ENCODE measurements at regions not wholly inside any gene's neighbourhood (a gene's known extent, or its start where the extent isn't known, plus 50 kb on each side); places are given as distances from the start of the nearest gene placed in this dataset.

GRCh38 chr3:107916171-107916570, 174.7 kb downstream of the CD47 start:
- POLR2A ChIA-PET, result no interaction called here
- H3K4me1 ChIP-seq (ENCODE audit: control insufficient read depth, insufficient read depth, low read length), result no peaks in the 10 kb centered on the region
- H3K27ac ChIP-seq (ENCODE audit: low read length), result no peak overlapping the region
- no TSS peak for BruUV-seq (replicated peaks)
- CTCF ChIA-PET, result no interaction called here
- H3K9me3 ChIP-seq (ENCODE audit: control insufficient read depth, insufficient read depth, low read depth, low read length), result no peaks in the 10 kb centered on the region
- in situ Hi-C loops (cut with HindIII; ENCODE audit: low pct_unique_long_range_greater_than_20kb, low sequenced_read_pairs) (no loop called here), intact Hi-C loops (cut with micrococcal nuclease; ENCODE audit: unreplicated experiment) (no loop called here)
- DNase-seq (ENCODE audit: low read depth, low spot score) (no peak), ATAC-seq (no peak)
- peaks cover 15% of the 10 kb centered on the region; the same call in 1 of the 2 replicates for H3K27me3 ChIP-seq (ENCODE audit: control insufficient read depth, insufficient read depth, low read length)
- H3K36me3 ChIP-seq (ENCODE audit: control insufficient read depth, insufficient read depth, low read length), result no peaks in the 10 kb centered on the region
- TF ChIP-seq CTCF (IDR thresholded peaks at IDR 0.05), result no peak
- TF ChIP-seq TCF7L2 (IDR thresholded peaks at IDR 0.05; ENCODE audit: low read depth, low read length), result no peak
- no peak for TF ChIP-seq SIN3A (IDR thresholded peaks at IDR 0.05; ENCODE audit: borderline replicate concordance, insufficient read depth, low read depth, low read length)
- TF ChIP-seq REST (IDR thresholded peaks at IDR 0.05; ENCODE audit: insufficient read depth in 1 of 2, low read depth in 2 of 2, low read length in 1 of 2), result no peak
- TF ChIP-seq POLR2AphosphoS5 (IDR thresholded peaks at IDR 0.05; ENCODE audit: low read depth, low read length), result no peak
- no peak overlapping the region for H3K4me3 ChIP-seq (ENCODE audit: low read depth in 2 of 2, low read length in 2 of 2)

DNA sequence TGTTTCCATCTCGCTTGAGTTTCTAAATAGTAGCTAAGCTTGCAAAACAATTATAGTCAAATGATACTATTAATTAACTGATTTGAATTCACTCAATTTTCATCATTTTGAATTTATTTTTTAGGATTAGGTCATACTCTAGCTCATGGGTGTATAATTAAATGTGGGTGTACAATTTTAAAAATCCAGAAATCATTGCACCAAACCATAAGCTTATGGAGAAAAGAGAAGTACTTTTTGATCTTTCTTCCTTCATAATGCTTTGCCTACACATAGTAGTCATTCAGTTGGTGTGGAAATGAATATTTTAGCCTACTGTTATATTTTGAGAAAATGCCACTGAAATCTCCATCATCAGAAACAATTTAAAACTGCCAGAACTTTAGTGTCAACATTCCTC, 175.1 kb downstream of the CD47 start:
- Histone ChIP-seq H3K4me1 (ENCODE audit: control insufficient read depth, insufficient read depth, low read length) (no peaks in the 10 kb centered on the region), H3K27ac (ENCODE audit: low read length) (no peak overlapping the region), H3K27me3 (ENCODE audit: control insufficient read depth, insufficient read depth, low read length) (peaks cover 13% of the 10 kb centered on the region; the same call in 1 of the 2 replicates), H3K9me3 (ENCODE audit: control insufficient read depth, insufficient read depth, low read depth, low read length) (no peaks in the 10 kb centered on the region), H3K36me3 (ENCODE audit: control insufficient read depth, insufficient read depth, low read length) (no peaks in the 10 kb centered on the region), H3K4me3 (ENCODE audit: low read depth in 2 of 2, low read length in 2 of 2) (no peak overlapping the region)
- in situ Hi-C loops (cut with HindIII; ENCODE audit: low pct_unique_long_range_greater_than_20kb, low sequenced_read_pairs), result no loop called here
- ATAC-seq (no peak), DNase-seq (ENCODE audit: low read depth, low spot score) (no peak)
- BruUV-seq (replicated peaks), result no TSS peak
- ChIA-PET CTCF (no interaction called here), POLR2A (no interaction called here)
- intact Hi-C loops (cut with micrococcal nuclease; ENCODE audit: unreplicated experiment), result no loop called here
- no peak for TF ChIP-seq SIN3A (IDR thresholded peaks at IDR 0.05; ENCODE audit: borderline replicate concordance, insufficient read depth, low read depth, low read length)
- no peak for TF ChIP-seq REST (IDR thresholded peaks at IDR 0.05; ENCODE audit: insufficient read depth in 1 of 2, low read depth in 2 of 2, low read length in 1 of 2)
- no peak for TF ChIP-seq CTCF (IDR thresholded peaks at IDR 0.05)
- TF ChIP-seq TCF7L2 (IDR thresholded peaks at IDR 0.05; ENCODE audit: low read depth, low read length), result no peak
- no peak for TF ChIP-seq POLR2AphosphoS5 (IDR thresholded peaks at IDR 0.05; ENCODE audit: low read depth, low read length)

Measured in Panc1 (cell line).